Fibroblast of the aortic adventitia (primary cell): ENCODE measurements at regions not wholly inside any gene's neighbourhood (a gene's known extent, or its start where the extent isn't known, plus 50 kb on each side); places are given as distances from the start of the nearest gene placed in this dataset.

ENCODE experiments used
- DNase-seq: peaks from one replicate; pipeline ENCODE4 v3.0.0-alpha.2; 2010; ENCODE audit warnings: low read depth
- H3K4me3 ChIP-seq: 2 replicates; pipeline ENCODE4 v1.5.1; 2011; ENCODE audit warnings: low read depth, mild to moderate bottlenecking, control low read depth, low read length, moderate library complexity
- TF ChIP-seq, protein P1 (sequence below): IDR thresholded peaks from 2 replicates; pipeline ENCODE4 v1.5.1; 2011; ENCODE audit warnings: mild to moderate bottlenecking, low read length, control low read depth, inconsistent platforms; ENCODE audit not compliant: insufficient read depth

DNA sequence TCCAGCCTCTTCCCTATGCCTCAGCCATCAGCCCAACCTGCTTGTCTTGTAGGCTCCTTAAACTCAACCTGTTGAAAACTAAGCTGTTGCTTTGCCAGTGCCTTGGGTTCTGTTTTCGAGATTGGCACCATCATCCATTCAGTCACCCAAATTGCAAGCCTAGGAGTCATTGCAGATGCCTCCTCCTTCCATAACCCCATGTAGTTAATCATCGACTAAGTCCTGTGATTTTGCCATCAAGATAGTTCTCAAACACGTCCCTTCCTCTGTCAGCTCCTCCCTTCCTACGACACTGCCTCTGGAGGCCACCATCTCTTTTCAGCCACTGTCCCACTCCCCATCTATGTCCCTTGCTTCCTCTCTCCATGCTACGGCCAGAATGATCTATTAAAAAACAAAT lies 168.1 kb downstream of the RAB11FIP2 start:
- TF ChIP-seq, protein P1, sequence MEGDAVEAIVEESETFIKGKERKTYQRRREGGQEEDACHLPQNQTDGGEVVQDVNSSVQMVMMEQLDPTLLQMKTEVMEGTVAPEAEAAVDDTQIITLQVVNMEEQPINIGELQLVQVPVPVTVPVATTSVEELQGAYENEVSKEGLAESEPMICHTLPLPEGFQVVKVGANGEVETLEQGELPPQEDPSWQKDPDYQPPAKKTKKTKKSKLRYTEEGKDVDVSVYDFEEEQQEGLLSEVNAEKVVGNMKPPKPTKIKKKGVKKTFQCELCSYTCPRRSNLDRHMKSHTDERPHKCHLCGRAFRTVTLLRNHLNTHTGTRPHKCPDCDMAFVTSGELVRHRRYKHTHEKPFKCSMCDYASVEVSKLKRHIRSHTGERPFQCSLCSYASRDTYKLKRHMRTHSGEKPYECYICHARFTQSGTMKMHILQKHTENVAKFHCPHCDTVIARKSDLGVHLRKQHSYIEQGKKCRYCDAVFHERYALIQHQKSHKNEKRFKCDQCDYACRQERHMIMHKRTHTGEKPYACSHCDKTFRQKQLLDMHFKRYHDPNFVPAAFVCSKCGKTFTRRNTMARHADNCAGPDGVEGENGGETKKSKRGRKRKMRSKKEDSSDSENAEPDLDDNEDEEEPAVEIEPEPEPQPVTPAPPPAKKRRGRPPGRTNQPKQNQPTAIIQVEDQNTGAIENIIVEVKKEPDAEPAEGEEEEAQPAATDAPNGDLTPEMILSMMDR, result no peak
- H3K4me3 ChIP-seq, result no peak overlapping the region
- DNase-seq, result no peak

DNA sequence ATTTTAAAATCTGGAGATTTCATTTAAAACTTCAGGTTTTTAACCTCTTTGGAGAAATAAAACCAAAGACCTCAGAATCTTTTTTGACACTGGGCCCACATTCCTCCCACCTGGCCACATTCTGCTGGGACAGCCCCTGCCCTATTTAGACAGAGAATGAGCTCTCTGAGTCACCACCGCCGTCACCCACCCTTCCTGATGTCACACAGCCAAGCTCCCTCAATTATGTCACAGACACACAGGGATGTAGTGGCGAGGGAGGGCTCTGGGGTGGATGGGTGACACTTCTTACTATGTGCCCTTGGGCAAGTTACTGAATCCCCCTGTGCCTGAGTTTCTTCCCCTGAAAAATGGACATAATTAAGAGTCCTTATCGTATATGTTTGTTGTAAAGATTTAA lies 162.6 kb downstream of the RAB11FIP2 start:
- TF ChIP-seq, protein P1, result no peak
- DNase-seq, result no peak
- H3K4me3 ChIP-seq, result no peak overlapping the region

DNA sequence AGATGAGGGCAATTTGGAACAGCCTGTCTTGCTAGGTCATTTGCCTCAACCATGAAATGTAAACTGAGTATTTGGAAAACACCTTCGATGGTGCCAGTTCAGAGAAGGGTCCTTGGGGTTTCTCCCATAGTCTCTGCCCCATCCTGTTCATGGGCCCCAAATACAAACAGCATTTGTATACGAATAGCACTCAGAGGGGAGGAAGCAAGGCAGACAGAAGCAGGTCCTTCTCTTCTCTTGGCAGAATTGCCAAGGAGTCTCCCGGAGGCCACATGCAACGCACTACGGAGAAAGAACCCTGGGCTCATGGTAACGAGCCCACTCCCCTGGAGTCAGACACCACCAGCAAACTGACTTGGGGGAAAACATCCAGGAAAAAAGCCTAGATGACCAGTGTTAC lies 162.1 kb downstream of the RAB11FIP2 start:
- DNase-seq, result no peak
- TF ChIP-seq, protein P1, result no peak
- no peak overlapping the region for H3K4me3 ChIP-seq

DNA sequence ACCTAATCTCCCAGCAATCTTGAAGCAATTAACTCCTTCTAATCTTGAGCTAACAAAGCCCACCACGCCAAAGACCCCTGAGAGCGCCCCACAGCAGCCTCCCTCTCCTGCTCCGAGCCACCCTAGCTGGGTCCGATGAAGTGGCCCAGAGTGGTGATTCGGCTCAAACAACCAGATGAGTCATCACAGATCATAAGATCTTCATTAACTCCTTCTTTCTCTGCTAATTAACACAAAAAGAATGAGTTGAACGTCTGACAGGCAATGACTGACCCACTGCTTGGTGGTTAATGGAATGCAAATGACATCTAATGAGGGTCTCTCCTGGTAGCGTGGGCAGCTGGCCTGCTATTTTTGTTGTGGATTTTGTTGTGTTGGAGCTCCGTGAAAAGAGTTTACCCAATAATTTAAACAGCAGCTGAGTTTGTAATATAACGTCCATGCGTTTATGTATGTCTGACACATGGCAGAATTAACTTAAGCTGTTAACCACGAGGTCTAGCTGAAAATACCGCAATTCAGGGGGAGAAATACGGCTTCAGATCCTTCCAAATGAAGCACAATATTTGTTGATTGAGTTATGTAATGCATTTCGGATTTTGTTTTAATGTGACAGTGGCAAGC lies 161.4 kb downstream of the RAB11FIP2 start:
- TF ChIP-seq, protein P1, result no peak
- no peak for DNase-seq
- no peak overlapping the region for H3K4me3 ChIP-seq

DNA sequence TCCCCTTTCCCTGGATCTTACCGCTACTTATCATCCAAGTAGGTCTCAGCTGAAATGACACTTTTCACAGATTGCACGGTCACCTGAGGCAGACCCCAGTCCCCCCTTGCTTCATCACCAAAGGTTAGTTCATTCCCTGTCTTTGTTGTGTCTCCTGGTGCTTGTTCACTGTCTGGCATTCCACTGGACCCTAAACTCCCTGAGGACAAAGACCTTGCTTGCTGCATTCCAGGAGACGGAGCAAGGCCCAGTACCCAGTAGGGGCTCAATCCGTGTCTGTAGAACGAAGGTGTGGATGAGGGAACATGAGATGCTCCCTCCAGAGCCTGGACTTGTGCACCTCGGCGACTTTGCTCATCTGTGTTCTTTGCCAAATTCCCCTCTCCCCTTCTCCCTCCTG lies 160.0 kb downstream of the RAB11FIP2 start:
- no peak overlapping the region for H3K4me3 ChIP-seq
- TF ChIP-seq, protein P1, result no peak
- no peak for DNase-seq

DNA sequence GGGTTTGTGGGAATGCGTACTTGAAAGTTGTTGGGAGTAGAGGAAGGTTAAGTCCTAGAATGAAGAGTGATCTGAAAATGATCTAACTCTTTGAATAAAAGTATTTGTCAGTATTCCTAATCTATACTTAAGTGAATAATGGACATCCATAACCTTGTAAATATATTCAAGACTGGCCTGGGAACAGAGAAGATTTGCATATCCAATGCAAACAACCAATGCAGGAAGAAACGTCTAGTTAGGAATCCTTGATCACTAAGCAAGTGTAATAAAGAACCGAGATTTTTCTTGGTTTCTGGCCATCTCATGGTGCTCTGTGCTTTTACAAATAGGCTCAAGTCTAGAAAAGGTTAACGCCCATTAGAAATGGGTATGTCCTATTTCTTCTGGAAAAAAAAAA lies 157.1 kb downstream of the RAB11FIP2 start:
- no peak overlapping the region for H3K4me3 ChIP-seq
- TF ChIP-seq, protein P1, result no peak
- no peak for DNase-seq

DNA sequence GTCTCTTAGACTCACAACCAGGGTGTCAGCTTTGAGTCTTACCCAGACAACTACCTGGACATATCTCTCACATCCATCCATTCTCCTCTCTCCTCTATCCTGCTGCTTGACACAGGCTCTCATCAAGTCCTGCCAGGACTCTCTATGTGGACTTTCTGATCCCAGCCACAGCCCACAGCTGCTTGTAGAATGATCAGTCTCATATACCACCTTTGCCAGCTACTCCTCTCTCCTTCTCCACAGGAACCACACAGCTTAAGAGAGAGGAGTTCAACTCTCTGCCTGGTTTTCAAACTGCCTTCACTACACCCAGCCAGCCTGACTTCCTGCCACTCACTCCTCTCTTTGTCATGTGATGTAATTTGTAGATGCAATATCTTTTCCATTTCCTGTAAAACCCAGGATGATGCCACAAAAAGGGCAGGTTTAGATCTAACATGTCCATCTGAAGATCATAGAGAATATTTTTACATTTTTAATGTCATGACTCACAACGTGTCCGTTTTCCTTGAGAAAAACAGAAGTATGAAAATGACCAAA lies 154.0 kb downstream of the RAB11FIP2 start:
- no peak for DNase-seq
- H3K4me3 ChIP-seq, result no peak overlapping the region
- TF ChIP-seq, protein P1, result no peak
